ENCODE measurements at regions not wholly inside any gene's neighbourhood (a gene's known extent, or its start where the extent isn't known, plus 50 kb on each side); places are given as distances from the start of the nearest gene placed in this dataset.
A peak's percentile ranks its signal among the peaks of the same experiment; 100 is the strongest.
"Not testable (repeated sequence)": the region's sequence is repeated elsewhere in the genome, so short reads cannot be mapped to it uniquely, and the experiment has no call there.

DNA sequence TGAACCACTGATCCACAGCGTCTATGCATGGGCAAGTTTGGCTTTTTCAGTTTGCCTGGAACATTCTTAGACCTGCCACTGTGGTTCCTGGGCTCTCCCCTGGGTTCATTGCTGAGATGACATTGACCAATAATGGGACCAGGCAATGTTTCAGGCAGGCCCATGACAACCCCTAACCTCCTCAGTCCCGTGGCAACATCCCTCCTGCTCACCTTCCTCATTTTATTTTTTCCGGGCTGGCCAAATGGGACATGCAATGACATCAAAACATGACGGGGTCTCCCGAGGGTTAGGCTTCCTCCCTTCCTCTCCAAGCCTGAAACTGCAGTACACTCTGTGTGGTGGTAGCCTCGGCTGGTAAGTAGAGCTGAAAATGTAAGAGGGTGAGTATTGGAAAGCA is 234.0 kb upstream of the RREB1 start:
- CTCF ChIA-PET: no interaction called here
- no peak overlapping the region for H3K4me3 ChIP-seq (ENCODE audit: low read depth, low read length)
- POLR2A ChIA-PET: no interaction called here
- DNase-seq (ENCODE audit: low read depth, low spot score): no peak
- TF ChIP-seq, protein P1, sequence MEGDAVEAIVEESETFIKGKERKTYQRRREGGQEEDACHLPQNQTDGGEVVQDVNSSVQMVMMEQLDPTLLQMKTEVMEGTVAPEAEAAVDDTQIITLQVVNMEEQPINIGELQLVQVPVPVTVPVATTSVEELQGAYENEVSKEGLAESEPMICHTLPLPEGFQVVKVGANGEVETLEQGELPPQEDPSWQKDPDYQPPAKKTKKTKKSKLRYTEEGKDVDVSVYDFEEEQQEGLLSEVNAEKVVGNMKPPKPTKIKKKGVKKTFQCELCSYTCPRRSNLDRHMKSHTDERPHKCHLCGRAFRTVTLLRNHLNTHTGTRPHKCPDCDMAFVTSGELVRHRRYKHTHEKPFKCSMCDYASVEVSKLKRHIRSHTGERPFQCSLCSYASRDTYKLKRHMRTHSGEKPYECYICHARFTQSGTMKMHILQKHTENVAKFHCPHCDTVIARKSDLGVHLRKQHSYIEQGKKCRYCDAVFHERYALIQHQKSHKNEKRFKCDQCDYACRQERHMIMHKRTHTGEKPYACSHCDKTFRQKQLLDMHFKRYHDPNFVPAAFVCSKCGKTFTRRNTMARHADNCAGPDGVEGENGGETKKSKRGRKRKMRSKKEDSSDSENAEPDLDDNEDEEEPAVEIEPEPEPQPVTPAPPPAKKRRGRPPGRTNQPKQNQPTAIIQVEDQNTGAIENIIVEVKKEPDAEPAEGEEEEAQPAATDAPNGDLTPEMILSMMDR (IDR thresholded peaks at IDR 0.05; ENCODE audit: insufficient read depth, low read length, missing control alignments): no peak

DNA sequence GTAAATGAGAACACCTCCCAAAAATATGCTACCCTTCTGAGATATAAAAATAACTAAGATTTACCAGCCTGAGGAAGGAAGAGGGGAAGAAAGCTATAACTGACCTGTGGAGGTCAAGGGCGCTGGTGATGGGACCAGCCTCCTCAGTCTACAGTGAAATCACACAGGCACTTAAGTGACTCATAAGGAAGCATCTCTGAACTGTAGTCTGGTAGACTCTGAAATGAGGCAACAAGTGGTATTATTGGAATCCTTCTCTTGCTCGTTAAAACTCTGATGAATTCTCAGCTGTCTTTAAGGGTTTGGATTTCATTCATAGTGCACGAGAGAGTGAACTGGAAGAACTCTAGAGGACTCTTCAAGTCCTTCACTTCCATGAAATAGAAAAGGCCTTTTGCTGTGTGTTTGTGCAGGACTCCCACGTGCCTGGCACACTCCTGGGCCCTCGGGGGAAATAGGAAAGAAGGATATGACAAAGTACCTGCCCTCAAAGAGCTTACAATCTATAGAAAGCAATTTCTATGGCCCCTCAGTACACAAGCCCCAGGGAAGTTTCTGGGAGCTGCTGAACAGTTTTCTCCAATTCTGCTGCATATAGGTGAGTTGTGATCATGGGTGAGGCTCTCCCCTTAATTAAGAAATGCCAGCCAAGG is 231.8 kb upstream of the RREB1 start:
- TF ChIP-seq, protein P1 (IDR thresholded peaks at IDR 0.05; ENCODE audit: insufficient read depth, low read length, missing control alignments): no peak
- no peak overlapping the region for H3K4me3 ChIP-seq (ENCODE audit: low read depth, low read length)
- POLR2A ChIA-PET: interaction anchor here (0.9 kb wide), 1 partner anchor 11 kb away, joined by 3 read pairs; no protein-coding TSS in a partner anchor
- DNase-seq (ENCODE audit: low read depth, low spot score): peak; percentile 79
- CTCF ChIA-PET: no interaction called here

DNA sequence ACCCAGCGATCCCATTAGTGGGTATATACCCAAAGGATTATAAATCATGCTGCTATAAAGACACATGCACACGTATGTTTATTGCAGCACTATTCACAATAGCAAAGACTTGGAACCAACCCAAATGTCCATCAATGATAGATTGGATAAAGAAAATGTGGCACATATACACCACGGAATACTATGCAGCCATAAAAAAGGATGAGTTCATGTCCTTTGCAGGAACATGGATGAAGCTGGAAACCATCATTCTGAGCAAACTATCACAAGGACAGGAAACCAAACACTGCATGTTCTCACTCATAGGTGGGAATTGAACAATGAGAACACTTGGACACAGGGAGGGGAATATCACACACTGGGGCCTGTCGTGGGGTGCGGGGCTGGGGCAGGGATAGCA is 230.0 kb upstream of the RREB1 start:
- CTCF ChIA-PET; H3K4me3 ChIP-seq (ENCODE audit: low read depth, low read length); POLR2A ChIA-PET; DNase-seq (ENCODE audit: low read depth, low spot score): not testable (repeated sequence)

DNA sequence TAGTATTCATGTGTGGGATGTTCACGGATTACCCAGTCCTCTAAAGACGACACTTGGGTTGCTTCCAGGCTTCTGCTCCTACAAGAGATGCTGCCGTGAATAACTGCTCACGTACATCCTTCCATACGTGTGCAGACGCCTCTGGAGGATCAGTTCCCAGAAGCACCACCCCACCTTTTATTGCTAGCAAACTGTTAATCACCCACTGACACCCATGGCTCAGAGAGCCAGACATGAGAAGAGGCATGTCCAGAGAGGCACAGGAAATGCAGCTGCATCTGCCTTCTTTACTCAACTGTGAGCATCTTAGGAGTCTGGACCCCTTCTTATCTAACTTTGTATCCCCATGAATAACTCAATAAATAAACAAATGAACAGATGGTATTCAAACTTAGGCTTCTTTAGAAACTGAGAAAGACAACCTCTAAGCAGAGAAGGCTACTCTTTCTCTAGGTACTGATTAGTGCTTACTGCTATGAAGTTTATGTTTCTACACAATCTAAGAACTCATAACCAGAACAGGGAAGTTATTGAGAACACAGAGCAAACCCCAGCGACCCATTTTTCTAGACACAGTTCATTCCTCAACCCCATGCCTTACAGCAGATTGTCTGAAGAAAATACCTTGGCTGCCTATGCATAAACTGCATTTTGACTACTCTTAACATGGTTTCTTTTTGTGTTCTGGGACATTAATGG is 228.7 kb upstream of the RREB1 start:
- TF ChIP-seq, protein P1 (IDR thresholded peaks at IDR 0.05; ENCODE audit: insufficient read depth, low read length, missing control alignments): no peak
- ChIA-PET POLR2A (no interaction called here), CTCF (interaction anchor here (1.2 kb wide), 1 partner anchor 29 kb away, joined by 3 read pairs; no protein-coding TSS in a partner anchor)
- H3K4me3 ChIP-seq (ENCODE audit: low read depth, low read length): no peak overlapping the region
- DNase-seq (ENCODE audit: low read depth, low spot score): no peak

DNA sequence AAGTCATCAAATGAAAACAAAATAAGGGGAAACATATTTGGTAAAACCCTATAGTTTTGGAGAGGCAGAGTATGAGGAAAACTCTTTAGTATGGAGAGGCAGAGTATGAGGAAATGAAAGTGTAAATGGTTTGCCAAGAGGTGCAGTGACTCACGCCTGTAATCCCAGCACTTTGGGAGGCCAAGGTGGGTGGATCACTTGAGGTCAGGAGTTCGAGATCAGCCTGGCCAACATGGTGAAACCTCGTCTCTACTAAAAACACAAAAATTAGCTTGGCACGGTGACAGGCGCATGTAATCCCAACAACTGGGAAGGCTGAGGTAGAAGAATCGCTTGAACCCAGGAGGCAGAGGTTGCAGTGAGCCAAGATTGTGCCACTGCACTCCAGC is 228.2 kb upstream of the RREB1 start:
- POLR2A ChIA-PET; DNase-seq (ENCODE audit: low read depth, low spot score); H3K4me3 ChIP-seq (ENCODE audit: low read depth, low read length): not testable (repeated sequence)
- CTCF ChIA-PET: interaction anchor here (1.2 kb wide), 1 partner anchor 28 kb away, joined by 3 read pairs; no protein-coding TSS in a partner anchor

DNA sequence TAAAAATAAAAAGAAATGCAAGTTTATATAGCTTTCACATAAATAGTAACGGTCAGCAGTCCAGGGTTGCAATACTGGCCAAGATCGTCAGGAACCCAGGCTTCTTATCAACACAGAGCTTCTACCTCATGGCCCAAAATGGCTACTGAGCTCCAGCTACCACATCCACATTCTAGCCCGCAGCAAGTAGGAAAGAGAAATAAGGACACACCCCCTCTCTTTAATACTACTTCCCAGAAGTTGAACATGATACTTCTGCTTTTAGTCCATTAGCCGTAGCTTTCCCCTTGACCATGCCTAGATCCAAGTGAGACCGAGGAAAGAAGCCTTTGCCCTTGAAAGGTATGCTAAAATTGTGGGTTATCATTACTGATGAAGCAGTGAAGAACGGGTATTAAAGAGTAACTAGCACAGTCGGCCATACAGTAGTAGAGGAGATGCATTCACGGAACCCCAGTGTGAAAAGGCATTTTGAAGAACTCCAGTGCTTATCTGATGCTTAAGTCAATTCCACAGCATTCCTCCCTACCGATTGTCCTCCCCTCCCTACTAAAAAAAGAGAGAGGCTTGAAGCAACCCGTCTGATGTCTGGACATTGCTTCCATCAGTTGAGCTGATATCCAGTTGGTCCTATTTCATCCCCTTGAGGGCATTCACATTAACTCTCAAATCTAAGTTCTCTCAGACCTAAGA is 226.9 kb upstream of the RREB1 start:
- TF ChIP-seq, protein P1 (IDR thresholded peaks at IDR 0.05; ENCODE audit: insufficient read depth, low read length, missing control alignments): no peak

DNA sequence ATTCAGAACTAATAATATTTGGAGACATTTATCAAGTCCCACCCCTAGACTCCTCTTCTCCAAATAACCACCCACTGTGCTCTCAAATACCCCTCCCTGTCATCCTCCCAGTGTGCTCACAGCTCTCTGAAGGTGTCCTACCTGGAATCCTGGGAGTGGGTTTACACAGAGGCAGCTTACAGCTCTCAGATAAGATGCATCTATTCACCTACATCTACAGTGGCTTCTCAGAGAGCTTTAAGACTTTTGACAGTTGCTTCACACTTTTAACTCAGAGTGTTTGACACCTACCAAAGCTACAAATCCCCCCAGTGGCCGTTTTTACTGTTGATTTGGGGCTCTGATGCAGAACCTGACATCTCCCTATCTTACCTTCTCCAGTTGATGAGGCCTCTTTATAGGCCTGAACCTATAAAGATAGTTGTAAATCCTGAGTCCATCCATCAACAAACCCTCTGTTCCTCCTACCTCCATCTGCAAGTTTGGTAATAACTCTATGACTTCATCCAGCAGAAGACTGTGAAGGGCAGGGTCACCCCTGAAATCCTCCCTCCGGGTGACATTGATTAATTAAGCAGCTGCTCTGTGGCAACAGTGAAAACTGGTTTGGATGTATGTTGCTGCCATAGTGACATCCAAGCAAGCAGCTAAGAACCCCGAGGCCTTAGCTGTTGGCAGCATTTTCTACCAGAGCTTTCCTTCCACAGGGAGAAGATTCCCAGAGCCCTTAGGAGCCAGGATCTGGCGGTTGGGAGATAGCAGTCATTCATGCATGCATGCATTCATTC is 226.1 kb upstream of the RREB1 start:
- ChIA-PET CTCF (interaction anchor here (1.2 kb wide), 1 partner anchor 206 kb away, joined by 3 read pairs; no protein-coding TSS in a partner anchor), POLR2A (no interaction called here)
- no peak overlapping the region for H3K4me3 ChIP-seq (ENCODE audit: low read depth, low read length)
- DNase-seq (ENCODE audit: low read depth, low spot score): no peak
- TF ChIP-seq, protein P1 (IDR thresholded peaks at IDR 0.05; ENCODE audit: insufficient read depth, low read length, missing control alignments): no peak

More for the DNA sequence above, 226.9 kb upstream of the RREB1 start:
- DNase-seq (ENCODE audit: low read depth, low spot score): no peak
- no peak overlapping the region for H3K4me3 ChIP-seq (ENCODE audit: low read depth, low read length)
- CTCF ChIA-PET: no interaction called here
- POLR2A ChIA-PET: no interaction called here

Measured in AG04449 (cell line).